ENCODE measurements at regions not wholly inside any gene's neighbourhood (a gene's known extent, or its start where the extent isn't known, plus 50 kb on each side); places are given as distances from the start of the nearest gene placed in this dataset.

DNA sequence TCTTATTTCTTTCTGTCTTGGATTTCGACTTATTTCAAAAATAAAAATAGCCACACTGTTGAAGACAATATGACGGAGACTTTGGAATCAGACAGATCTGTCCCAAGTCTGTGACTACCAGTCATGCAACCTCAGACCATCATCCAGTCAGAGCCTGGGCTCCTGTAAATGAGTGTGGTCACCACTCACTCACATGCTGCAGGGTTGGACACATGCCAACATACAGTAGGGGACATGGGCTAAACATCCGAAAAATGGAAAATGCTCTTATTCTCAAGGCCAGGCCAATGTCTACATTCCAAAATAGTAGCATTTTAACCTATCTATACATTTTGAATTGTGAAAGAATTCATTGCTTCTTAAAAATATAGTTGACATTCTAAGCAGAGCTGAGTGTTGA is 75.5 kb upstream of the EDNRB start:
- peaks cover 24% of the 10 kb centered on the region for H3K9me3 ChIP-seq (ENCODE audit: low read length)
- H3K4me2 ChIP-seq (ENCODE audit: low read depth, low read length), result no peak overlapping the region
- FAIRE-seq (no peak), DNase-seq (ENCODE audit: low spot score) (no peak), ATAC-seq (no peak)
- H3K27ac ChIP-seq (ENCODE audit: extremely low read length, insufficient read depth, low read length), result no peak overlapping the region
- WGBS (ENCODE audit: low lambda C conversion rate), result 7% methylated on average over 3 of the region's 3 CpGs
- CTCF ChIA-PET (ENCODE audit: low intra/inter-chr PET ratio, low total read pairs), result no interaction called here
- H3K4me1 ChIP-seq (ENCODE audit: insufficient read depth, low read length), result no peaks in the 10 kb centered on the region
- no peak overlapping the region for H3K9ac ChIP-seq (ENCODE audit: insufficient read depth, low read depth, low read length)
- H3K4me3 ChIP-seq (replicated peaks in 1 of 3; ENCODE audit: insufficient read depth in 1 of 3, low read depth in 2 of 3, low read length in 3 of 3), result no peak overlapping the region
- intact Hi-C loops (cut with micrococcal nuclease; ENCODE audit: unreplicated experiment) (no loop called here), in situ Hi-C loops (cut with HindIII; ENCODE audit: extremely low pct_ligation_motif_present, low pct_unique_long_range_greater_than_20kb) (no loop called here)
- POLR2A ChIA-PET, result no interaction called here
- H3K27me3 ChIP-seq (ENCODE audit: control insufficient read depth in 1 of 2, insufficient read depth in 2 of 2, low read length in 2 of 2), result no peaks in the 10 kb centered on the region
- H3K79me2 ChIP-seq (ENCODE audit: insufficient read depth, low read length), result no peaks in the 10 kb centered on the region
- no peak overlapping the region for H2AFZ ChIP-seq (ENCODE audit: low read length)
- no TSS peak for BruUV-seq (replicated peaks)
- no peaks in the 10 kb centered on the region for H4K20me1 ChIP-seq (ENCODE audit: insufficient read depth, low read length)
- H3K36me3 ChIP-seq (replicated peaks in 1 of 2; ENCODE audit: control insufficient read depth in 1 of 2, insufficient read depth in 2 of 2, low read length in 2 of 2), result no peaks in the 10 kb centered on the region
- no peak for TF ChIP-seq ZKSCAN5 (CRISPR knock-in tag; IDR thresholded peaks at IDR 0.05)
- TF ChIP-seq SP1 (IDR thresholded peaks at IDR 0.05), result no peak
- TF ChIP-seq SP1 (CRISPR knock-in tag; IDR thresholded peaks at IDR 0.05), result no peak
- TF ChIP-seq ZNF296 (CRISPR knock-in tag; conservative IDR thresholded peaks at IDR 0.05), result no peak
- TF ChIP-seq, protein P1, sequence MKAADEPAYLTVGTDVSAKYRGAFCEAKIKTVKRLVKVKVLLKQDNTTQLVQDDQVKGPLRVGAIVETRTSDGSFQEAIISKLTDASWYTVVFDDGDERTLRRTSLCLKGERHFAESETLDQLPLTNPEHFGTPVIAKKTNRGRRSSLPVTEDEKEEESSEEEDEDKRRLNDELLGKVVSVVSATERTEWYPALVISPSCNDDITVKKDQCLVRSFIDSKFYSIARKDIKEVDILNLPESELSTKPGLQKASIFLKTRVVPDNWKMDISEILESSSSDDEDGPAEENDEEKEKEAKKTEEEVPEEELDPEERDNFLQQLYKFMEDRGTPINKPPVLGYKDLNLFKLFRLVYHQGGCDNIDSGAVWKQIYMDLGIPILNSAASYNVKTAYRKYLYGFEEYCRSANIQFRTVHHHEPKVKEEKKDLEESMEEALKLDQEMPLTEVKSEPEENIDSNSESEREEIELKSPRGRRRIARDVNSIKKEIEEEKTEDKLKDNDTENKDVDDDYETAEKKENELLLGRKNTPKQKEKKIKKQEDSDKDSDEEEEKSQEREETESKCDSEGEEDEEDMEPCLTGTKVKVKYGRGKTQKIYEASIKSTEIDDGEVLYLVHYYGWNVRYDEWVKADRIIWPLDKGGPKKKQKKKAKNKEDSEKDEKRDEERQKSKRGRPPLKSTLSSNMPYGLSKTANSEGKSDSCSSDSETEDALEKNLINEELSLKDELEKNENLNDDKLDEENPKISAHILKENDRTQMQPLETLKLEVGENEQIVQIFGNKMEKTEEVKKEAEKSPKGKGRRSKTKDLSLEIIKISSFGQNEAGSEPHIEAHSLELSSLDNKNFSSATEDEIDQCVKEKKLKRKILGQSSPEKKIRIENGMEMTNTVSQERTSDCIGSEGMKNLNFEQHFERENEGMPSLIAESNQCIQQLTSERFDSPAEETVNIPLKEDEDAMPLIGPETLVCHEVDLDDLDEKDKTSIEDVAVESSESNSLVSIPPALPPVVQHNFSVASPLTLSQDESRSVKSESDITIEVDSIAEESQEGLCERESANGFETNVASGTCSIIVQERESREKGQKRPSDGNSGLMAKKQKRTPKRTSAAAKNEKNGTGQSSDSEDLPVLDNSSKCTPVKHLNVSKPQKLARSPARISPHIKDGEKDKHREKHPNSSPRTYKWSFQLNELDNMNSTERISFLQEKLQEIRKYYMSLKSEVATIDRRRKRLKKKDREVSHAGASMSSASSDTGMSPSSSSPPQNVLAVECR (CRISPR knock-in tag; IDR thresholded peaks at IDR 0.05; ENCODE audit: borderline replicate concordance), result no peak
- TF ChIP-seq SRY (CRISPR knock-in tag; IDR thresholded peaks at IDR 0.05), result no peak
- TF ChIP-seq MAFK (conservative IDR thresholded peaks at IDR 0.05 in 1 of 2, IDR thresholded peaks at IDR 0.05 in 1 of 2; ENCODE audit: low read length in 2 of 2), result no peak
- no peak for TF ChIP-seq HNF4A (CRISPR knock-in tag; IDR thresholded peaks at IDR 0.05)
- no peak for TF ChIP-seq PAX8 (CRISPR knock-in tag; IDR thresholded peaks at IDR 0.05; ENCODE audit: borderline replicate concordance)
- no peak for TF ChIP-seq NR2C2 (CRISPR knock-in tag; IDR thresholded peaks at IDR 0.05; ENCODE audit: borderline replicate concordance)
- TF ChIP-seq ZBTB40 (IDR thresholded peaks at IDR 0.05), result no peak
- TF ChIP-seq ZBTB40 (CRISPR knock-in tag; IDR thresholded peaks at IDR 0.05), result no peak
- no peak for TF ChIP-seq ZEB1 (IDR thresholded peaks at IDR 0.05; ENCODE audit: insufficient replicate concordance, low read depth)
- no peak for TF ChIP-seq PHF21A (CRISPR knock-in tag; IDR thresholded peaks at IDR 0.05)
- TF ChIP-seq CHD2 (IDR thresholded peaks at IDR 0.05; ENCODE audit: low read depth, low read length), result no peak

All from HepG2 (cell line).